ENCODE measurements at regions not wholly inside any gene's neighbourhood (a gene's known extent, or its start where the extent isn't known, plus 50 kb on each side); places are given as distances from the start of the nearest gene placed in this dataset.

GRCh38 chr6:48563433-48563832 lies 452.4 kb upstream of the PTCHD4 start:
- Histone ChIP-seq H3K27me3 (replicated peaks; ENCODE audit: control insufficient read depth, insufficient read depth, low read length) (no peaks in the 10 kb centered on the region), H3K36me3 (ENCODE audit: control insufficient read depth, insufficient read depth, low read length) (no peaks in the 10 kb centered on the region), H3K4me3 (replicated peaks; ENCODE audit: low read depth, low read length) (no peak overlapping the region)
- no peak for DNase-seq (ENCODE audit: extremely low read depth, insufficient read length)
- no peak for TF ChIP-seq CTCF (IDR thresholded peaks at IDR 0.05; ENCODE audit: insufficient read depth, low read length, poor library complexity, severe bottlenecking)

GRCh38 chr6:48560408-48560807 lies 449.4 kb upstream of the PTCHD4 start:
- H3K4me3 ChIP-seq (replicated peaks; ENCODE audit: low read depth, low read length): no peak overlapping the region
- no peak for DNase-seq (ENCODE audit: extremely low read depth, insufficient read length)
- H3K27me3 ChIP-seq (replicated peaks; ENCODE audit: control insufficient read depth, insufficient read depth, low read length): no peaks in the 10 kb centered on the region
- H3K36me3 ChIP-seq (ENCODE audit: control insufficient read depth, insufficient read depth, low read length): no peaks in the 10 kb centered on the region
- no peak for TF ChIP-seq CTCF (IDR thresholded peaks at IDR 0.05; ENCODE audit: insufficient read depth, low read length, poor library complexity, severe bottlenecking)

- TF ChIP-seq CTCF (IDR thresholded peaks at IDR 0.05; ENCODE audit: insufficient read depth, low read length, poor library complexity, severe bottlenecking): no peak
- no peak for DNase-seq (ENCODE audit: extremely low read depth, insufficient read length)
- Histone ChIP-seq H3K27me3 (replicated peaks; ENCODE audit: control insufficient read depth, insufficient read depth, low read length) (no peaks in the 10 kb centered on the region), H3K36me3 (ENCODE audit: control insufficient read depth, insufficient read depth, low read length) (no peaks in the 10 kb centered on the region), H3K4me3 (replicated peaks; ENCODE audit: low read depth, low read length) (no peak overlapping the region)
Measured at GRCh38 chr6:48553467-48554189, 442.6 kb upstream of the PTCHD4 start.

GRCh38 chr6:48552905-48553304 lies 441.9 kb upstream of the PTCHD4 start:
- no peak for TF ChIP-seq CTCF (IDR thresholded peaks at IDR 0.05; ENCODE audit: insufficient read depth, low read length, poor library complexity, severe bottlenecking)
- Histone ChIP-seq H3K27me3 (replicated peaks; ENCODE audit: control insufficient read depth, insufficient read depth, low read length) (no peaks in the 10 kb centered on the region), H3K4me3 (replicated peaks; ENCODE audit: low read depth, low read length) (no peak overlapping the region), H3K36me3 (ENCODE audit: control insufficient read depth, insufficient read depth, low read length) (no peaks in the 10 kb centered on the region)
- no peak for DNase-seq (ENCODE audit: extremely low read depth, insufficient read length)

GRCh38 chr6:48550603-48551002 lies 439.6 kb upstream of the PTCHD4 start:
- Histone ChIP-seq H3K27me3 (replicated peaks; ENCODE audit: control insufficient read depth, insufficient read depth, low read length) (no peaks in the 10 kb centered on the region), H3K36me3 (ENCODE audit: control insufficient read depth, insufficient read depth, low read length) (no peaks in the 10 kb centered on the region), H3K4me3 (replicated peaks; ENCODE audit: low read depth, low read length) (no peak overlapping the region)
- no peak for TF ChIP-seq CTCF (IDR thresholded peaks at IDR 0.05; ENCODE audit: insufficient read depth, low read length, poor library complexity, severe bottlenecking)
- DNase-seq (ENCODE audit: extremely low read depth, insufficient read length): no peak

GRCh38 chr6:48542191-48542590 lies 431.2 kb upstream of the PTCHD4 start:
- no peak overlapping the region for H3K4me3 ChIP-seq (replicated peaks; ENCODE audit: low read depth, low read length)
- TF ChIP-seq CTCF (IDR thresholded peaks at IDR 0.05; ENCODE audit: insufficient read depth, low read length, poor library complexity, severe bottlenecking): no peak
- no peaks in the 10 kb centered on the region for H3K27me3 ChIP-seq (replicated peaks; ENCODE audit: control insufficient read depth, insufficient read depth, low read length)
- H3K36me3 ChIP-seq (ENCODE audit: control insufficient read depth, insufficient read depth, low read length): no peaks in the 10 kb centered on the region
- no peak for DNase-seq (ENCODE audit: extremely low read depth, insufficient read length)
